ENCODE measurements at regions not wholly inside any gene's neighbourhood (a gene's known extent, or its start where the extent isn't known, plus 50 kb on each side); places are given as distances from the start of the nearest gene placed in this dataset.
A peak's percentile ranks its signal among the peaks of the same experiment; 100 is the strongest.

- H3K4me3 Mint-ChIP-seq = no peak overlapping the region
- no peak overlapping the region for H3K27ac ChIP-seq (ENCODE audit: low read depth, low read length)
- no peaks in the 10 kb centered on the region for H3K9me3 Mint-ChIP-seq
Measured at GRCh38 chr12:77401770-77402081, 336.4 kb upstream of the E2F7 start.

GRCh38 chr12:77401064-77401769, 335.8 kb upstream of the E2F7 start:
- Histone ChIP-seq H3K27ac (ENCODE audit: low read depth, low read length) (no peak overlapping the region), H3K27me3 (ENCODE audit: control insufficient read depth, insufficient read depth, low read length, poor library complexity, severe bottlenecking) (no peaks in the 10 kb centered on the region), H3K4me1 (ENCODE audit: control insufficient read depth, insufficient read depth, low read length) (no peaks in the 10 kb centered on the region), H3K36me3 (ENCODE audit: control insufficient read depth, insufficient read depth, low read length) (no peaks in the 10 kb centered on the region), H3K4me3 (ENCODE audit: low read length) (no peak overlapping the region), H3K9me3 (ENCODE audit: control insufficient read depth, low read length) (no peaks in the 10 kb centered on the region), H3K9ac (ENCODE audit: extremely low read depth, low read length, poor library complexity, severe bottlenecking) (no peak overlapping the region)
- WGBS, 2 experiments (ENCODE audit: insufficient coverage in 1 of 2, insufficient read length in 1 of 2) = 81 to 100% methylated on average over 2 to 3 of the region's 3 CpGs
- H3K27me3 Mint-ChIP-seq (ENCODE audit: insufficient read depth) = no peaks in the 10 kb centered on the region
- no peak for DNase-seq
- H3K4me1 Mint-ChIP-seq = no peaks in the 10 kb centered on the region
- no peak for TF ChIP-seq CTCF (conservative IDR thresholded peaks at IDR 0.05)
- no peaks in the 10 kb centered on the region for H3K36me3 Mint-ChIP-seq (ENCODE audit: low read depth)
- no peaks in the 10 kb centered on the region for H3K9me3 Mint-ChIP-seq
- no peak overlapping the region for H3K4me3 Mint-ChIP-seq
- H3K27ac Mint-ChIP-seq = no peak overlapping the region

More at GRCh38 chr12:77401770-77402081, 336.4 kb upstream of the E2F7 start:
- H3K27me3 ChIP-seq (ENCODE audit: control insufficient read depth, insufficient read depth, low read length, poor library complexity, severe bottlenecking) = no peaks in the 10 kb centered on the region
- Mint-ChIP-seq H3K27me3 (ENCODE audit: insufficient read depth) (no peaks in the 10 kb centered on the region), H3K4me1 (no peaks in the 10 kb centered on the region), H3K36me3 (ENCODE audit: low read depth) (no peaks in the 10 kb centered on the region), H3K27ac (no peak overlapping the region)
- no peak for DNase-seq
- H3K9me3 ChIP-seq (ENCODE audit: control insufficient read depth, low read length) = no peaks in the 10 kb centered on the region
- no peaks in the 10 kb centered on the region for H3K36me3 ChIP-seq (ENCODE audit: control insufficient read depth, insufficient read depth, low read length)
- no peak for TF ChIP-seq CTCF (conservative IDR thresholded peaks at IDR 0.05)
- no peak overlapping the region for H3K4me3 ChIP-seq (ENCODE audit: low read length)
- H3K4me1 ChIP-seq (ENCODE audit: control insufficient read depth, insufficient read depth, low read length) = no peaks in the 10 kb centered on the region
- no peak overlapping the region for H3K9ac ChIP-seq (ENCODE audit: extremely low read depth, low read length, poor library complexity, severe bottlenecking)

- Histone ChIP-seq H3K4me1 (ENCODE audit: control insufficient read depth, insufficient read depth, low read length) (no peaks in the 10 kb centered on the region), H3K36me3 (ENCODE audit: control insufficient read depth, insufficient read depth, low read length) (no peaks in the 10 kb centered on the region), H3K27me3 (ENCODE audit: control insufficient read depth, insufficient read depth, low read length, poor library complexity, severe bottlenecking) (no peaks in the 10 kb centered on the region), H3K9ac (ENCODE audit: extremely low read depth, low read length, poor library complexity, severe bottlenecking) (no peak overlapping the region), H3K4me3 (ENCODE audit: low read length) (no peak overlapping the region), H3K27ac (ENCODE audit: low read depth, low read length) (peak overlapping the region; percentile 8), H3K9me3 (ENCODE audit: control insufficient read depth, low read length) (no peaks in the 10 kb centered on the region)
- Mint-ChIP-seq H3K36me3 (ENCODE audit: low read depth) (no peaks in the 10 kb centered on the region), H3K4me1 (no peaks in the 10 kb centered on the region), H3K27me3 (ENCODE audit: insufficient read depth) (no peaks in the 10 kb centered on the region), H3K9me3 (no peaks in the 10 kb centered on the region), H3K4me3 (no peak overlapping the region), H3K27ac (no peak overlapping the region)
- no peak for DNase-seq
- WGBS, 2 experiments (ENCODE audit: insufficient coverage in 1 of 2, insufficient read length in 1 of 2) = 95 to 96% methylated on average over 5 to 10 of the region's 10 CpGs
- TF ChIP-seq CTCF (conservative IDR thresholded peaks at IDR 0.05) = no peak
Measured at GRCh38 chr12:77392467-77393088, 327.2 kb upstream of the E2F7 start.
